ENCODE measurements at regions not wholly inside any gene's neighbourhood (a gene's known extent, or its start where the extent isn't known, plus 50 kb on each side); places are given as distances from the start of the nearest gene placed in this dataset.
A peak's percentile ranks its signal among the peaks of the same experiment; 100 is the strongest.

DNA sequence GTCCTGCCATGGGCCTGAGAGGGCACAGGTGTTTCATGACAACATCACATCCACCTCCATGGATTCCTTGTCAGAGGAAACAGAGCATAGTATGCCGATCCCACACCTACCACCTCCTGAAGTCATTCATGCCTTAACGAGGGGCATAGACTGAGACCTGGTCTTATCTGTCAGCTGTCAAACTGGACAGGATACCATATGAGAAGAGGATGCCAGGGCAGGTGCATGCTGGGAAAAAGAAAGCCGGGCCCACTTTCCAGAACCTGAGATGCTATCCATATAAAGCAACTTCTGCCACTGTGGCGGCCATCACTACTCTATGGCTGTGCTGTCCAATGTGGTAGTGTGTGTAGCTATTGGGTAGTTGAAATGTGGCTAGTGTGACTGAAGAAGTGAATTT is 116.0 kb upstream of the SIX2 start:
- no peak for TF ChIP-seq CTCF (IDR thresholded peaks at IDR 0.05; ENCODE audit: low read depth, low read length, missing control alignments)
- in situ Hi-C loops (cut with HindIII; ENCODE audit: low sequenced_read_pairs) = no loop called here
- H3K4me3 ChIP-seq (ENCODE audit: low read depth, low read length) = no peak overlapping the region
- no peak for DNase-seq (ENCODE audit: low read depth)

DNA sequence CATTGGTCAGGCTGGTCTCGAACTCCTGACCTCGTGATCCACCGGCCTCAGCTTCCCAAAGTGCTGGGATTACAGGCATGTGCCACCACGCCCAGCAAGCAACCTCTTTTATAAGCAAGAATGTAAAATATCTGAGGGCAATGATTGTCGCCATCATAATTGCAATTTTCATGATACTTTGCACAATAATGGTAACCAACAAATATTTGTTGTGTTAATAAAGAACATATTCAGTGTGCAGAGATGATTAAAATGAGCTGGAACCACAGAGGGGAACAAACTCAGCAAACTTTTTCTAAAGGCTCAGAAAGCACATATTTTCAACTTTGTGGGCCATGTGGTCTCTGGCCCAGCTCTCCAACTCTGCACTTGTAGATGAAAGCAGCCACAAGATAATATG is 115.2 kb upstream of the SIX2 start:
- H3K4me3 ChIP-seq (ENCODE audit: low read depth, low read length) = no peak overlapping the region
- peak; percentile 34 for DNase-seq (ENCODE audit: low read depth)
- TF ChIP-seq CTCF (IDR thresholded peaks at IDR 0.05; ENCODE audit: low read depth, low read length, missing control alignments) = no peak
- in situ Hi-C loops (cut with HindIII; ENCODE audit: low sequenced_read_pairs) = no loop called here

DNA sequence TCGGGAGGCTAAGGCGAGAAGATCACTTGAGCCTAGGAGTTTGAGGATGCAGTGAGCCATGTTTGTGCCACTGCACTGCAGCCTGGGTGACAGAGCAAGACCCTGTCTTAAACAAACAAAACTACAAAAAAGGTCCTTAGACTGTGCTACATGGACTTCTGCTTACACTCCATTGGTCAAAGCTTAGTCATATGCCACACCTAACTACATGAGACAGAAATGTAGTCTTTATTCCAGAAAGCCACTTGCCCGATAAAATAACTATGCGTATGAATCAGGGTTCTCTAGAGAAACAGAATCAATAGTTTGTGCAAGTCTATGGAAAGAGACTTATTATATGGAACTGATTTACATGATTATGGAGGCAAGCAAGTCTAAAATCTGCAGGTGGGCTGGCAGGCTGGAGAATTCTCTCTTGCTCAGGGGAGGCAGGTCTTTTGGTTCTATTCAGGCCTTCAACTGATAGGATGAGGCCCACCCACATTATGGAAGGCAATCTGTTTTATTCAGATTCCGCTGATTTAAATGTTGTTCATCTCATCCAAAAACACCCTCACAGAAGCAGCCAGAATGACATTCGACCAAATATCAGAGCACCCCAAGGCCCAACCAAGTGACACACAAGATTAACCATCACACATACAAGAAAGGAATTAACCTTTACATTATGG is 114.4 kb upstream of the SIX2 start:
- no peak for TF ChIP-seq CTCF (IDR thresholded peaks at IDR 0.05; ENCODE audit: low read depth, low read length, missing control alignments)

GRCh38 chr2:45123065-45123464 is 113.8 kb upstream of the SIX2 start:
- H3K4me3 ChIP-seq (ENCODE audit: low read depth, low read length) = no peak overlapping the region
- in situ Hi-C loops (cut with HindIII; ENCODE audit: low sequenced_read_pairs) = no loop called here
- no peak for DNase-seq (ENCODE audit: low read depth)
- TF ChIP-seq CTCF (IDR thresholded peaks at IDR 0.05; ENCODE audit: low read depth, low read length, missing control alignments) = no peak

More for the DNA sequence above, 114.4 kb upstream of the SIX2 start:
- in situ Hi-C loops (cut with HindIII; ENCODE audit: low sequenced_read_pairs) = no loop called here
- no peak for DNase-seq (ENCODE audit: low read depth)
- H3K4me3 ChIP-seq (ENCODE audit: low read depth, low read length) = no peak overlapping the region

DNA sequence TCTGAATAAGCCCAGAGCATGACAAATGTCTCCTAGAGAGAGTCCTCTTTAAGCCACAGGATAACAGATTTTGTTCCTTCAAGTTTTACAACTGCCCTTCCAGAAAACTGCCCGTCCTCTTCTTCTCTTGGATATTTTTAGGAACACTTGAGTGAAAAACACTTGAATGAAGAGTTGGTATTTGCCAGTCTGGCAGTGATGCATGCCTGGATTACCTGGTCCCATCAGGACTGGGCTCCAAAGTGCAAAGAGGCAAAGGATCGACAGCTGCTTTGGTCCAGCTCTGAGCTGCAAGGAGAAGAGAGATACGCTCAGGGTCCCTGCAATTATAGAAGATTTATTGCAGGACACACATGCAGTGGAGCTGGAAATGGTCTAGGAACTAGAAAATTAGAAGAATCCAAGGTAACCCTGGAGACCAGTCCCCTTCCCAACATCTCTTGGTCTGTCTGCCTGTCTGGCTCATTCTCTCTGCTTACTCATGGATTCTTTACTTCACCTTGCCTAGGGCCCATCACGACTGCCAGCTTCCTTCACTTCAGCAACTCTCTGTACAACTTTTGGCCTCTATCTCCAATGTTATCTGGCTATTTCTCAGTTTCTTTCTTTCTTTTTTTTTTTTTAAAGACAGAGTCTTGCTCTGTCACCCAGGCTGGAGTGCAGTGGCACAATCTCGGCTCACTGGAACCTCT is 112.1 kb upstream of the SIX2 start:
- H3K4me3 ChIP-seq (ENCODE audit: low read depth, low read length) = no peak overlapping the region
- DNase-seq (ENCODE audit: low read depth) = no peak
- in situ Hi-C loops (cut with HindIII; ENCODE audit: low sequenced_read_pairs) = no loop called here
- TF ChIP-seq CTCF (IDR thresholded peaks at IDR 0.05; ENCODE audit: low read depth, low read length, missing control alignments) = no peak

DNA sequence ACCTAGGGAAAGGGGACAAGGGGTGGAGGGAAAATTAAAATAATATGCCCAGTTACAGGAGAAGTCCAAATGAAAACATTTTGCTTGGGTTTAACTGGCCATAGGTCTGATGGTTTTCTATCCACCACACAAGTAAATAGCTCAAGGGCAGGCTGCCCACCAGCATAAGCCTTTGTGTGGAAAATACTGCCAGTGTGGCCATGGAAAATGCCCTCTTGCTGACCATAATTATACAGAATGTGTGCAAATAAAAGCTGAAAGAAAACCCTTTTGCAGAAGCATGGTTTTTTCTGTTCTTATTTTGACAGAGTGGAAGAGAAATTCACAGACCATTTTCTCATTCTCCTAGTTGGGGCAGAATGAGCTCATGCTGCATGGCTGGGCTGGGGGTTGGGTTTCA is 111.3 kb upstream of the SIX2 start:
- no peak overlapping the region for H3K4me3 ChIP-seq (ENCODE audit: low read depth, low read length)
- TF ChIP-seq CTCF (IDR thresholded peaks at IDR 0.05; ENCODE audit: low read depth, low read length, missing control alignments) = no peak
- no peak for DNase-seq (ENCODE audit: low read depth)
- in situ Hi-C loops (cut with HindIII; ENCODE audit: low sequenced_read_pairs) = no loop called here
